ENCODE measurements at regions not wholly inside any gene's neighbourhood (a gene's known extent, or its start where the extent isn't known, plus 50 kb on each side); places are given as distances from the start of the nearest gene placed in this dataset.

DNA sequence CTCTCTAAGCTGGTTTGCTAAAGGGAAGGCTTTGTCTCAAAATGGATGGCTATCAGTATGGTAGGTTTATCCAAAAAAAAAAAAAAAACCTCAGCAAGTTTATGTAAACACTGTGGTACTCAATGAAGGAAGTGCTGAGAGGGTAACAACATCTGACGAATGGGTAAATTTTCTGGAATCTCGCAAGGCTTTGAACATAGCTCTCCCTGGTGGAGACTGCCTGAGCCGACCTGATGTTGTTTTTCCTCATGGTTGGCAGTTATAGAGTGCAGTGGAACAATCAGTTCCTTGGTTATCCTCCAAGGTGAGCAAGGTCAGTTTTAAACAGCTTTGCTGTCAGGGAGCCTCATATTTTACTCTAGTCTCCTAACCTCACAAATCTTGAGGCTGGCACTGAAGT, 94.6 kb downstream of the ZPLD1 start:
- DNase-seq: no peak

DNA sequence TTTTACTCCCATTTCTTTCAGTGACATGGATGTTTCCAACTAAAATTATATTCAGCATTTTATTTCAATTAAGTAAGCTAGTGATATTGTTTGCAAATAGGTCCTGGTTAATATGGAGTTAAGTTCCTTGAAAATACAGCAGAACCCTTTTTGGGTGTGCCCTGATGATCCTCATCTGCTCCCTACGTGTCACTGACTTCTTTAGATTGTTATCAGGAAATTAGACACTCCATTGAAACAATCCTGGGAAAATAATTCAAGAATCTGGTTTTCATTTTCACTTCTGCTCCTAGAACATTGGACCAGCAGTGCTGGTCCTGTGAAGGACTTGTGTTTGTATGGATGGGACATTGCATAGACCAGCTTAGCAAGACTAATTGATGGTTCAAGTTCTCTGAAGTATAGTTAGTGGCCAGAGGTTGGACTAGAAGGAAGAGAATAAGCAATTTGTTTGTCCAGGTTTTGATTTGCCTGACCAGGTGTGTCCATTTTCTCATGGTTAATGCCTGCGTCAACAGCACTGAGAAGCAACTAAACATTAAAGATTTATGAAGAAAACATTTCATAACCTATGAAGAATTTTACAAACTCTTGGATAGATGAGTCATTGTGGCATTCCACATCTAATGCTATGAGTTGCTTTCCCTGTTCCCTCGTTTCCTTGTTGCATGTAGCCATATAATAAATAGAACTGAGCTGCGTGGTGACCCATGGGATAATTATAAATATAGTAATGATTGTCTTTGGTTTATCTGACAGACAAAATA, 95.8 kb downstream of the ZPLD1 start:
- DNase-seq: no peak

DNA sequence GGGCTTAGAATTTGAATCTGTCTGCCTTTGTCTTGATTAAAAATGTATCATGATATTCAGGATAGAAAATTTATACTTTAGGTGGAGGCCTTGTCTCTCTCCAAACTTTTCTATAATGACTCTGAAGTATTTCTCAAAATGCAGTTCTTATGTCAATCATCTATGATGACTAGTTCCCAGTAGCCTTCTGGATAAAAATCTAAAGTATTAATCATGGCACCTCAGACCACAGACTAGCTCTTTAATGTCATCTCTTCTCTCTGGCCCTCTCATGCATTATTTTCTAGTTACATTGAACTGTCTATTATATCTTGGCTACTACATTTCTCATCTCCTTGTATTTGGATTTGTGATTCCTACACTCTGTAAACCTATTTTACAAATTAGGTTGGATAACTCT, 96.9 kb downstream of the ZPLD1 start:
- DNase-seq: no peak

DNA sequence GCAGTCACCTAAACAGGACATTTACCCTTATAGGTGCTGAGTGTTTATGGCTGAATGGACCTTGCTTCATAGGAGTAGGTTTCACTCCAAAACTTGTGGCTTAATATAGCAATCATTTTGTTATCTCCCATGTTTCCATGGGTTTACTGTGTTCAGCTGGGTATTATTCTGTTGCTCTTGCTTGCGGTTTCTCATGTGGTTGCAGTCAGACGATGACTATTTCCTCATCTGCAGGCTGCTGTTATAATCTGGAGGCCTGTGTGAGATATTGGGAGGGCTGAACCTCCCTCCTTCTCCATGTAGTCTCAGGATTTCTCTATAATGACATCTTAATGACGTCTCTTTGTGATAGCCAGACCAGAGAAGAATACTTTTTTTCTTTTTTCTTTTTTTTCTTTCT, 98.1 kb downstream of the ZPLD1 start:
- DNase-seq: no peak

DNA sequence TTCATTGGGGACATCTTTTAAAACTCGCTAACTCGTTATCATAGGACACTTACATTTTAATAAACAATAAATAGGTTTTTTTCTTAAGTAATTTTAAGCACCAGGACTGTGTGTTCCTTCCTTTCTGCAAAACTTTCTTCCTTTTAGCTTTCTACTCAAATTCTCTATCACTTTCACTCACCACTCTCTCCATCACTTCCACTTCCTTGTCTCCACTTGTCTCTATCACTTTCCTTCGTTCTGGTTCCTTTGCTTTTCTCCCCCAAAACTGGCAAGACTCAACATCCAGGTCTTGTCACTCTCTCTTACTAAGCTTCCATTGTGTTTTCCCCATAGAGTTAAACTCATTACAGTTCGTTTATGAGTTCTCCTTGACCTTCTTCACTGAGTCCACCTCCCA, 99.0 kb downstream of the ZPLD1 start:
- DNase-seq: no peak

DNA sequence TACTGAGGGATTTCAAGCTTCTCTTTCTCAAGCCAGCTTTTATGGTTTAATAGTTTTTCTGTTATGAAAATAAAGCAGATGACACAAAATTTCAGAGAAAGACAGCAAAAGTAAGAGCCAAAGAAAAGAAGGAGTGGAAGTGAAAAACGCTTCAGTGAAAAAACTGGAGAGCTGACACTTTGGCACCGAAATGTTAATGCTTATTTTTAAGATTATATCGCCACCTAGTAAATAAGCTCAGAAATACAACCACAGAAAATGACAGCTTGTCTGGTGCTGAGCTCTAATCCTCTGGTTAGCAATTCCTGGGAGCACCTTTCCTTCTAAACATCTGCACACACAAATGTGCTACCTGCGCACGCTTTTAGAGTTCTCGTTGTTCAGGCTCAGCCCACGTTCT, 101.6 kb downstream of the ZPLD1 start:
- DNase-seq: no peak

DNA sequence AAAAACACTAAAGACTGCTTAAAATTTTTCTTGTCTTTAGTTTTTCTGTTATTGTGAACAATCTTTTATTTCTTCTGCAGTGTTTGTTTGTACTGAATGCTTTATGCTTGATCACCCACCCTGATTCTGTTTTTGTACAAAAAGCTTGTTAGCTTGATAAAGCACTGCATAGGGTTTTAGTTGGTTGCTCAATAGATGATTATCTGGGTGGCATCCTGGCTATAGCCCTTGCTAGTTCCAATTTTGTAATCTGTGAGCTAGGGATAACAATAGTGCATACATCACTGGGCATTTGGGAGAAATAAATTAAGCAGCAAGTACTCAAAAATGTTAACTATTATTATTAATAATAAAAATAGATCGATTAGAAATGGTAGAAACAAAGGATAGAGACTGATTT, 102.3 kb downstream of the ZPLD1 start:
- no peak for DNase-seq

DNA sequence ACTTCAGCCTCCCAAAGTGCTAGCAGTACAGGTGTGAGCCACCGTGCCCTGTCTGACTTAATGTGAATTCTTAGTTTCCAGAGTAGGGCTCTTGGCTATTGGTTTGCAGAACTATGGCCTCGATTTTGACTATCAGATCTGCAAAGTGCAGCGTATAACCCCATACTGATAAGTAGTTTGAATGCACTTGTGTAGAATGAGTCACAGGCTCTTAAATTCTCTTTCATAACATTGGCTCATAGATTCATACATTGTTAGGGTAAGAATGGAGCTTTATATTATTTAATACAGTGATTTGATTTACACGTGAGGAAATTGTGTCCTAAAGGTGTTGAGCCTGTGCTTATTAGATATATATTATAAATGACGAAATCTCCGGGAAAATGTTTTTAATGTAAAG, 109.9 kb downstream of the ZPLD1 start:
- DNase-seq: no peak

DNA sequence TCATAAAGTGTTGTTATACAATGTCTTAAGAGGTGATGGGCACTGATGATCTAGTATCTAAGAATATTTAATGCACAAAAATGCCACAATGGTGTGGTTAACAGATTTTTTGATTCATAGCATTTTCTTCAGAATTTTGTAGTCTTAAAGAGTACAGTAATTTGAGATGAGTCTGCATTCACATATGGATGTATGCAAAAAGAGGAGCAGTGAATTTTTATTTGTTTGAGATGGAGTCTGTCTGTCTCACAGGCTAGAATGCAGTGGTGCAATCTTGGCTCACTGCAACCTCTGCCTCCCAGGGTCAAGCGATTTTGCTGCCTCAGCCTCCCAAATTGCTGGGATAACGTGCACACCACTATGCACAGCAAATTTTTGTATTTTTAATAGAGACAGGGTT, 110.5 kb downstream of the ZPLD1 start:
- DNase-seq: no peak

DNA sequence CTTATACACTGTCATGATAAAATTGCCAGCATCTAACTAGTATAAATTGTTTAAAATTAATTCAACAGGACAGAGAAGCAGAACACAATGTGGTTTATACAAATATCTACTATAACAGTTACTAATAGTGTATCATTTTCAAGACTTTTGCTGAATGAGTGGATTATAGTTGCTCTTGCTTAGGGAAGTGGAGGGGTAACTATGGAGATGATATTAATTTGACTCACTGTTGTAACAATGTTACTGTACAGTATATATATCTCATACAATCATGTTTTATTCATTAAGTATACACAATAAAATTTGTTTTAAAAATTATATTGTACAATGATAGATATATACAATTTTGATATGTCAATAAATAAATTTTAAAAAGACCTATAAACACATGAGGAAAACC, 119.1 kb downstream of the ZPLD1 start:
- DNase-seq: no peak

DNA sequence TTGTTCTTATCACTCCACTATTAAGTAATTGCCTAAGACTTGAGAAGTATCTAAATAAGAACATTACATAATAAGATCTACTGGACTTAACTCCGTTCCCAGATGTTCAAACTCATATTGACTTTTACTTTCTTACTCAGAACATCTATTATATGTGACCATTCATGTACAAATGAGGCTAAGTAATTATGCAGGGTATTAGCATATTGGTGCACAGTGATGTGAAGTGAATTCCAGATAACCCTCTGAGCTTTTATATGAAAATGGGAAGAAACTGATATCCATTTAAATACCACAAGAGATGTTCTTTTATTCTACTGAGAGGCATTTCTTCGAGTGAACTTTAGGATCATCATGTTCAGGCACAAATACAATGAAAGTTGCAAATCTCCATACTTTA, 135.7 kb downstream of the ZPLD1 start:
- no peak for DNase-seq

DNA sequence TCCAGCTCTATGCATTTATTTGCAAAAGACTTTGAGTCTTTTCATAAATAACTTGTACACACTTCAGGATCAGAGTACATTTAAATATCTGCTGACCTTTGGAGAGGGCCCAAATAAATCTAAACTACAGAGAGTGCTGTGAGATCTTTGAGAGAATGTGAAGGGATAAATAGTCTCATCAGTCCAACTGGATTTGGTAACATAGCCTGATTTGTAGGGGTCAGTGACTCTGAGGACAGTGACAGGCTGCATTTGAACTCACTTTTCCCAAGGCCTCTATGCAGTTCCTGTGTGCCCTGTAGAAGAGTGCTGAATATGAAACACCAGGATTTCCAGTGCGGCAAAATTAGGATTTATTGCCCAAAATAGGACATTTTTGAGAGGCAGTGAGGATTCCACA, 136.2 kb downstream of the ZPLD1 start:
- no peak for DNase-seq

DNA sequence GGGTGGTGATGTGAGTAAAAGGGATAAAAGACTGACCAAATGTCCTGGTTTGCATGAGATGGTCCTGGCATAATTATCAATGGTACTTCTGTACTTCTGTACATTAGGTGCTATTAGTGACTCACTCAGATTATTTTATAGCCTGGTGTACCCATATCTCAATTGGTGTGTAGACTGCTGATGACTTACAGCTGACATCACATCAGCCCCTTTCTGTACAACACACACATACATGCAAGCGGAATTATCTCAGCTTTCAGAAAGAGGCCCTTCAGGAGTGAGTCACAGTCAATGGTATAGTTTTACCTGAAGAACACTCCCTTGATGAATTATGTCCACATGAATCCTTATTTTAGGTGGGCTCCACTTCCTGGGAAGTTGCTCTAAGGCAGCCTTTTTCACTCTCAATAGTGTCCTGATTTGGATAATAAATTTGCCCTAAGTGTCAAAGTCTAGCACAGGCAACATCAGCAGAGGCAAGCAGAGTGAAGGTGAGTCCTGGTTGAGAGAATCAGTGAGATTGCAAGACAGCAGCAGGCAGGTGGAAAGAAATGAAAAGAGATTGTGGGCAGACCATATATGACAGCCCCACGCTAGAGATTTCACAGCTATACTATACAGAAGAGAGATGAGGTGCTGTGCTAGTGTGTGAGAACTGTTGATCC, 137.0 kb downstream of the ZPLD1 start:
- no peak for DNase-seq

DNA sequence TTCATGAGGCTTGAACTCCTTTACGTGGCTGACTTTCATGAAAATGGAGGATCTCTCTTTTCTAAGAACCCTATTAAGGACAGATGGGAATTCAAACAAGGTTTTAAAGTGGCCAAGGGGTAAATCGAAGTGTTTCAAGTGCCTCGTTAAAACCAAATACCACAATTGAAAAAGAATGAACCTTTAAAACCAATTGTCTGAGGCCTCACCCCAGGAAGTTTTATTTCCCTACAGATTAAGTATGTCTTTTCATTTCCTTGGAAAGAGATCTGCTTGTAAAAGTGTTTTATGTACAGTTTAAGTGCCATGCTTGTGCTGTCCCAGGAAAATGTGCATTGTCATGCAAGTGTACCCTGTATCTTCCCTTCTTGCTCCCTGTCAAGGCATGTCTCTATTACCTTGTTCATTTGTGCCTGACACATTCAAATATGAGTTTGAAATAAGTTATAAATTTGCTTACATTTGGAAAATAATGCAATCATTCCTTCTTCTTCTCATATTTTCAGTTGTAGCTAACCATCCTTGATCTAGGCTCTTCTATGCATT, 138.7 kb downstream of the ZPLD1 start:
- DNase-seq: no peak

DNA sequence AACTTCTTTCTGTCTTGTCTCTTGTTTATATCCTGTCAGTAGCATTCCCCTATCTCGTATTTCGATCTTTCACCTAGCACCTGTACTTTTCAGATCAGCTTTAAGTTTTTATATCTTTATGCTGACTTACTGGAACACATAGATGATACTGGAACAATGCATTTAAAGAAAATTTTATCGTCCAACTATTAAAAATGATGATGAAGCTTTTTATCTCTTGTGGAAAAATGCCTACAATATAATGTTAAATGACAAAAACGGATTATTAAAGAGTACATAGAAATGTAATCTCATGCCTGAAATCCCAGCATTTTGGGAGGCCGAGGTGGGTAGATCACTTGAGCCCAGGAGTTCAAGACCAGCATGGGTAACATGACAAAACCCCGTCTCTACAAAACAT, 139.5 kb downstream of the ZPLD1 start:
- no peak for DNase-seq

DNA sequence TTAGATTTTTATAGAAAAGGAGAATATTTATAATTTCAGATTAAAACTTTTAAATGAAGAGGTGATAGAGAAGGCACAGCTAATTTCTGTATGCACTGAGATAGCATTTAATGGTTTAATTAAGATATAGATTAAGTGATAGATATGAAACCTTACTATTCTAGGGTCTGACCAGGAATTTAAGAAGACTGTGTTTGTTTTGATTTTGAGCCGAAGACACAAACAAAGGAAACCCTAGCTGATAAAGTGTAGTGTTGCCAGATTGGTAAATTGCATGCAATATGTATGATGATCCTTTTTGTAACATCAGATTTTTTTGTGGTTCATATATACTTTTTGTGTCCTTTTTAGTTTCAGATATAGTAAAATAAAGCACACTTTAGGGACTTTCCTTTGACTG, 141.8 kb downstream of the ZPLD1 start:
- no peak for DNase-seq

DNA sequence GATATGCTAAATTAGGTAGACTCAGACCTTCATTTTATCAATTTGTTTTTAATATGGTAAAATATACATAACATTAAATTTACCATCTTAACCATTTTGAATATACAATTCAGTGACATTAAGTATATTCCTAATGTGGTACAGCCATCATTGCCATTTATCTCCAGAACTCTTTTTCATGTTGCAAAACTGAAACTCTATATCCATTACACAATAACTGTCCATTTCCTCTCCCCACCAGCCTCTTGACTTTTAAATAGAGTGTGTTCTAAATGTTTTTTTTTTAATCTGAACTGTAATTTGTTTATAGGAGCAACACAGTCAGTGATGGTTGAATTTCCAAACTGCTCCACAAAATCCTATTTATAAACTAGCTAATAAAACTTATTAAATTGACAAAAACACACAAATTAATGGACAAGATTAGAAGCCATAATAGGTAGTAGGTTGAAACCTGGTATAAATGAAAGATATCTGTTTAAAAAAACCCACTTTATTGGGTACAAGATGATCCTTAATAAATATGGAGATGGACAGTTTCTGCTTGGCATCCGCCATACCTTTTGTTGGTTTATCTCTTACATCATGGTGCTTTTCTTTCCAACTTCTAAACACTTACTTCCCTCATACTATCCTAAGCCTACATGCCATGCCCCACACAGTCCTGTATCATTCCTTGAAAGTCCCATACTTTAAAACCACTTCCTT, 142.4 kb downstream of the ZPLD1 start:
- DNase-seq: no peak

DNA sequence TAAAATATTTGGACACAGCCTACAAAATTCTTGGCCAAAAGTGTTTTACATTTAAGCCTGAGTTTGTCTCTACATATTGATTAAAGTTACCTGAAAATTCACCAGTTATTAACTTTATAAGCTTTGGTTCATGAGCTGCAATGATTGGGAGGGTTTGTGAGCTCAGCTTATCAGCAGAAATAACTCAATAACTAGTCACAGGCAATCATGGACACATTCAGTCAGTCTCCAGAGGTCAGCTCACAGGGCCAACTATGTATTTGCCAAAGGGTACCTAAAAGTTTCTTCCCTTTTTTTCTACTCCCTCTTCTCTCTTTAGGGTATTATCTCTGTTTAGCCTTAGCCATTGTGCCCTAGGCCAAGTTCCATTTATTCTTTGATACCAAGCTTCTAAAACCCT, 145.9 kb downstream of the ZPLD1 start:
- no peak for DNase-seq

DNA sequence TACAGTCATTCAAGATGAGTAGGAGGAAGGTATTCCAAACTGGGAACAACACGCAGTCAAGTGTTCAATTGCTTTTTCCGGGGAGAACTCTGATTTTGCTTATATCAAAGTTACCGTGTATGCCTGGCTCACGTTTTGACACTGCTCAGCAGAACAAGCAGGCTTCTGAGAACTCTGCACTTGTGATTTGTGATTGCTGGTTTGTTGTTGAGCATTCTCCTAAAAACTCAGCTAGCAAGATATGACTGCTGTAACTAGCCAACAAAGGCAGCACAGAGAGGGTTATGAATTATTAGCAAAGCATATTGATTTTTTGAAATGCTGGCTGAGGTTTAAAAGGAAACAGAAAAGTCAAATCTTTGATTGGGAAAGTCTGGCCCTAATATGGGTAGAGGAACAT, 151.7 kb downstream of the ZPLD1 start:
- no peak for DNase-seq

DNA sequence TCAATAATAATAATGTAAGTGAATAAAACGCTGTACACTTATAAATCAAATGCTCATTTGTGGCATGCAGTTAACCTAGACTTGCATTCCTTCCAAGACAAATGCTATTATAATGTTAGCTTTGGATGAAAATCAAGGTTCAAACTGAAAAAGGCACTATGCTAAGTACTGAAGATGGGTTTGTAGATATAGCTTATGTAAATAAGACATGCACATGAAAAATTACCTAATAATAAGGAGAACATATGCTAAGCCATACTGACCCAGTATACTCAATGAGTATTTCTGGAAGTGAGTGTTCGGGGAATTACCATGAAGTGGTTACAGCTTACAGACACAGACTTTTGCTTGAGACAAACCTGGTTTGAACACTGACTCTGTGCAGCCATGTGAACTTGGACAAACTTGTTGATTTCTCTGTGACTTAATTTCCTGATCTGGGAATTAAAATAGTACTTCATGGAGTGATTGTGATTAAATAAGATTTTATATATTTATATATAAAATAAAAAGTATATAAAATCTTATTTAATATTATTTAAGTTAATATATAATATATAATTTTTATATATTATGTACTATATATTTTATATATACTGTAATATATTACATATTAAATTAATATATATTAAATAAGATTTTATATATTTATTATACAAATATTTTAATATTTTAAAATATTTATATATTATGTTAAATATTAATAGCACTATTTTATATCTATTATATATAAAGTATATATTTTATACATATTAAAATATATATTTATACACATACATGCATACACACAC, 159.2 kb downstream of the ZPLD1 start:
- DNase-seq: no peak

DNA sequence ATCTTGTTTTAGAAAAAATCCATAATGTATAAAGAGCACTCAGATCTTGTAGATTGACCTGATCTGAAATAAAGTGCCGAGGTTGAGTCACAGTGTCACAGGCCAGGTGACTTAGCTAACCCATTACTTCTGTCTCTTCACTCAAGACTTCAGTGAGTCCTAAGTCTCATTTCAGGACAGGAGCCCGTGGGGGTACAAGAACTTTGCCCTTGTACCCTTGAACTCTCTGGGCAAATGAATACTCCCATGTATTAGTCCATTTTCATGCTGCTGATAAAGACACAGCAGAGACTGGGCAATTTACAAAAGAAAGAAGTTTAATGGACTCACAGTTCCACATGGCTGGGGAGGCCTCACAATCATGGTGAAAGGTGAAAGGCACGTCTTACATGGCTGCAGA, 160.2 kb downstream of the ZPLD1 start:
- DNase-seq: no peak

DNA sequence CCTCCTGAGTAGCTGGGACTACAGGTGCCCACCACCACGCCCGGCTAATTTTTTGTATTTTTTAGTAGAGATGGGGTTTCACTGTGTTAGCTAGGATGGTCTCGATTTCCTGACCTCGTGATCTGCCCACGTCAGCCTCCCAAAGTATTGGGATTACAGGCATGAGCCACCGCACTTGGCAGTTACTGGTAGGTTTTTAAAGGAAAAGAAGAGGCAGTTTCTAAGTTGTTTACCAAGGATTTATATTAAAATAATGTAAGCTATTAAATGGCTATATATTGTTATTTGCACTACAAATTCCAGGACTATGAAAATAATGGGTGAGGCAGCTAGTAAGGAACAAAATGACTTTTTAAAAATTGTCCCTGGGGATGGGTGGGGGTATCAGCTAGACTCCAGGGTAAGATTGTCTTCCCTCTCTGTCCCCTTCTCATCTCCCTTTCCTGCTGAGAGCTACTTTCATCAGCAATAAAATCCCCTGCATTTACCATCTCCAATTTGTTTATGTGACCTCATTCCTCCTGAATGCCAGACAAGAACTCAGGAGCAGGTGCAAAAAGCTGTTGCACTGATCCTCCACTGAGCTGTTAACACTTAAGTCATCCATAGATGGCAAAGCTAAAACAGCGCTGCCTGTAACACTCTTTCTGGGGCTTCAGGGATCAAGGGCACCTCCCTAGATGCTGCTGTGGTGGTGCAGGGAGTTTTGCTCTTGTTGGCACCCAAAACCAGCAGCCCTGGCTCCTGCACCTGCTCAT, 165.2 kb downstream of the ZPLD1 start:
- no peak for DNase-seq
